Hepatocyte (in vitro differentiated cells): ENCODE measurements at regions not wholly inside any gene's neighbourhood (a gene's known extent, or its start where the extent isn't known, plus 50 kb on each side); places are given as distances from the start of the nearest gene placed in this dataset.

Experiments used
- DNase-seq: peaks from one replicate; pipeline ENCODE4 v3.0.0-alpha.2; 2016; ENCODE audit warnings: low spot score
- H2AFZ ChIP-seq: fragments of 200-600 bp; sonication (generic); 2 replicates; pipeline ENCODE4 v1.6.0; 2016; ENCODE audit warnings: antibody characterized with exemption, mild to moderate bottlenecking
- H3K27ac ChIP-seq: fragments of 200-600 bp; sonication (generic); 2 replicates; pipeline ENCODE4 v1.5.1; 2016; ENCODE audit warnings: mild to moderate bottlenecking
- H3K27me3 ChIP-seq: fragments of 200-600 bp; sonication (generic); 2 replicates; pipeline ENCODE4 v1.6.1; 2016
- H3K36me3 ChIP-seq: fragments of 200-600 bp; sonication (generic); replicated peaks from 2 replicates; pipeline ENCODE4 v1.5.1; 2016; ENCODE audit warnings: low read depth; ENCODE audit not compliant: insufficient read depth
- H3K4me1 ChIP-seq: fragments of 200-600 bp; sonication (generic); 2 replicates; pipeline ENCODE4 v1.5.1; 2016; ENCODE audit warnings: mild to moderate bottlenecking, moderate library complexity; ENCODE audit not compliant: insufficient read depth
- H3K4me2 ChIP-seq: fragments of 200-600 bp; sonication (generic); 2 replicates; pipeline ENCODE4 v1.6.0; 2016
- H3K4me3 ChIP-seq: fragments of 200-600 bp; sonication (generic); 2 replicates; pipeline ENCODE4 v1.5.1; 2016; ENCODE audit warnings: mild to moderate bottlenecking
- H3K79me2 ChIP-seq: fragments of 200-600 bp; sonication (generic); 2 replicates; pipeline ENCODE4 v1.6.0; 2017; ENCODE audit warnings: mild to moderate bottlenecking
- H3K9me2 ChIP-seq: fragments of 200-600 bp; sonication (generic); replicated peaks from 2 replicates; pipeline ENCODE4 v1.6.0; 2017; ENCODE audit warnings: mild to moderate bottlenecking; ENCODE audit not compliant: insufficient read depth
- H3K9me3 ChIP-seq: fragments of 200-600 bp; sonication (generic); 2 replicates; pipeline ENCODE4 v1.5.1; 2016; ENCODE audit warnings: low read depth, mild to moderate bottlenecking
- H4K20me1 ChIP-seq: fragments of 200-600 bp; sonication (generic); 2 replicates; pipeline ENCODE4 v1.6.0; 2016; ENCODE audit warnings: mild to moderate bottlenecking; ENCODE audit not compliant: insufficient read depth, poor library complexity, severe bottlenecking
- EZH2 ChIP-seq: fragments of 200-600 bp; sonication (generic); IDR thresholded peaks from 2 replicates; pipeline ENCODE4 v1.6.1; 2016; ENCODE audit warnings: antibody characterized with exemption, mild to moderate bottlenecking, borderline replicate concordance
- EZH2phosphoT487 ChIP-seq: fragments of 200-600 bp; sonication (generic); IDR thresholded peaks from one replicate; pipeline ENCODE4 v1.6.1; 2018; ENCODE audit warnings: antibody characterized with exemption, mild to moderate bottlenecking, low read depth, moderate library complexity; ENCODE audit not compliant: unreplicated experiment, severe bottlenecking
- WGBS: methylation state at CpG from one replicate; pipeline ENCODE4 v1.1.6; 2016; ENCODE audit warnings: low lambda C conversion rate; ENCODE audit errors: missing lambda C conversion rate; 5-methylcytosine and 5-hydroxymethylcytosine counted together
- TF ChIP-seq, protein P1 (sequence below): fragments of 200-600 bp; sonication (generic); IDR thresholded peaks from 2 replicates; pipeline ENCODE4 v1.5.1; 2016; ENCODE audit warnings: antibody characterized with exemption, mild to moderate bottlenecking; ENCODE audit not compliant: poor library complexity

DNA sequence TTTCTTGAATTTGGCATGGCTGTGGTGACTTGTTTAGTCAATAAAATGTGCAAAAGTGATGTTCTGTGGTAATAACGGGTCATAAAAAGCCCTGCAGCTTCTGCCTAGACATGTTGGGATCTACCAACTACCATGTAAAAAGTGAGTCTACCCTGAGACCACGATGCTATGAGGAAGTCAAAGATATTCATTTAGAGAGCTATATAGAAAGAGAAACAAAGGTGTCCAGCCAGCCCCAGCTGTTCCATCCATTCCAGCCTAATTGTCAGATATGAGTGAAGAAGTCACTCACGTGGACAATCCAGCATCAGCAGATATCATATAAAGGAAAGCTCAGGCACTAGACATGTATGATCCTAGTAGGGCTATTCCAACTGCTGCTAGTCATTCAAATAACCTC is 117.2 kb upstream of the SSTR1 start:
- WGBS = 56% methylated on average over 3 of the region's 3 CpGs
- Histone ChIP-seq H3K4me1 (no peaks in the 10 kb centered on the region), H3K36me3 (no peaks in the 10 kb centered on the region), H4K20me1 (no peaks in the 10 kb centered on the region), H3K27me3 (no peaks in the 10 kb centered on the region), H3K4me3 (no peak overlapping the region), H3K27ac (no peak overlapping the region), H3K9me2 (no peaks in the 10 kb centered on the region), H3K9me3 (no peaks in the 10 kb centered on the region), H3K4me2 (no peak overlapping the region), H3K79me2 (no peaks in the 10 kb centered on the region), H2AFZ (no peak overlapping the region)
- DNase-seq = no peak
- TF ChIP-seq EZH2 (no peak), EZH2phosphoT487 (no peak)
- TF ChIP-seq, protein P1, sequence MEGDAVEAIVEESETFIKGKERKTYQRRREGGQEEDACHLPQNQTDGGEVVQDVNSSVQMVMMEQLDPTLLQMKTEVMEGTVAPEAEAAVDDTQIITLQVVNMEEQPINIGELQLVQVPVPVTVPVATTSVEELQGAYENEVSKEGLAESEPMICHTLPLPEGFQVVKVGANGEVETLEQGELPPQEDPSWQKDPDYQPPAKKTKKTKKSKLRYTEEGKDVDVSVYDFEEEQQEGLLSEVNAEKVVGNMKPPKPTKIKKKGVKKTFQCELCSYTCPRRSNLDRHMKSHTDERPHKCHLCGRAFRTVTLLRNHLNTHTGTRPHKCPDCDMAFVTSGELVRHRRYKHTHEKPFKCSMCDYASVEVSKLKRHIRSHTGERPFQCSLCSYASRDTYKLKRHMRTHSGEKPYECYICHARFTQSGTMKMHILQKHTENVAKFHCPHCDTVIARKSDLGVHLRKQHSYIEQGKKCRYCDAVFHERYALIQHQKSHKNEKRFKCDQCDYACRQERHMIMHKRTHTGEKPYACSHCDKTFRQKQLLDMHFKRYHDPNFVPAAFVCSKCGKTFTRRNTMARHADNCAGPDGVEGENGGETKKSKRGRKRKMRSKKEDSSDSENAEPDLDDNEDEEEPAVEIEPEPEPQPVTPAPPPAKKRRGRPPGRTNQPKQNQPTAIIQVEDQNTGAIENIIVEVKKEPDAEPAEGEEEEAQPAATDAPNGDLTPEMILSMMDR = no peak

DNA sequence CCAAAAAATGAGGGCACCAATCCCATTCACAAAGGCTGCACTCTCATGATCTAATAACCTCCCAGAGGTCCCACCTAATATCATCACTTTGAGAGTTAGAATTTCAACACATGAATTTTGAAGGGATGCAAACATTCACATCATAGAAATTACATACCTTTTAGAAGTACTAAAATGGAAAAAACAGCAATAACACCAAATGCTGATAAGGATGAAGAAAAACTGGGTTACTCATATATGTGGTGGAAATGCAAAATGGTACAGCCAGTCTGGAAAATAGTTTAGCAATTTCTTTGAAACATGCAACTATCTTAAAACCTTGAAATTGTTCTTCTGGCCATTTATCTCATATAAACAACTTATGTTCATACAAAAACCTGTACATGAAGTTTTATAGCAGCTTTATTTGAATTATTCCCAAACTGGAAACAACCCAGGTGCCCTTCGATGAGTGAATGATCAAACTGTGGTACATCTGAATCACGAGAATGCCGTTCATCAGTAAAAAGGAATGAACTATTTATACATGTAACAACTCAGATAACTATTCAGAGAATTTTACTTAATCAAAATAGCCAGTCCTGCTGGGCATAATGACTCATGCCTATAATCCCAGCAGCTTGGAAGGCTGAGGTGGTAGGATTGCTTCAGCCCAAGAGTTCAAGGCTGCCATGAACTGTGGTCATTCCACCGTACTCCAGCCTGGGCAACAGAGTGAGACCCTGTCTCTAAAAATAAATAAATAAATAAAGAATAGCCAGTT is 109.4 kb upstream of the SSTR1 start:
- 82% methylated on average over 4 of the region's 4 CpGs for WGBS
- Histone ChIP-seq H3K27me3 (no peaks in the 10 kb centered on the region), H3K9me3 (no peaks in the 10 kb centered on the region), H4K20me1 (no peaks in the 10 kb centered on the region), H3K4me3 (no peak overlapping the region), H3K9me2 (no peaks in the 10 kb centered on the region), H3K4me1 (no peaks in the 10 kb centered on the region), H3K27ac (no peak overlapping the region), H3K4me2 (no peak overlapping the region), H3K36me3 (no peaks in the 10 kb centered on the region), H2AFZ (no peak overlapping the region), H3K79me2 (no peaks in the 10 kb centered on the region)
- TF ChIP-seq EZH2phosphoT487 (no peak), EZH2 (no peak)
- TF ChIP-seq, protein P1 = no peak
- DNase-seq = no peak

GRCh38 chr14:38101679-38102078 is 106.0 kb upstream of the SSTR1 start:
- Histone ChIP-seq H3K27ac (no peak overlapping the region), H3K36me3 (no peaks in the 10 kb centered on the region), H3K27me3 (no peaks in the 10 kb centered on the region), H3K79me2 (no peaks in the 10 kb centered on the region), H3K4me3 (no peak overlapping the region), H4K20me1 (no peaks in the 10 kb centered on the region), H3K9me3 (no peaks in the 10 kb centered on the region), H3K9me2 (no peaks in the 10 kb centered on the region), H2AFZ (no peak overlapping the region), H3K4me1 (no peaks in the 10 kb centered on the region), H3K4me2 (no peak overlapping the region)
- 0% methylated on average over 1 of the region's 1 CpG for WGBS
- DNase-seq = no peak
- TF ChIP-seq, protein P1 = no peak
- TF ChIP-seq EZH2phosphoT487 = no peak
